Neural progenitor cell (in vitro differentiated cells): ENCODE measurements at regions not wholly inside any gene's neighbourhood (a gene's known extent, or its start where the extent isn't known, plus 50 kb on each side); places are given as distances from the start of the nearest gene placed in this dataset.

Source experiments
- CTCF ChIP-seq: fragments of 200-600 bp; sonication (generic); IDR thresholded peaks from 2 replicates; pipeline ENCODE4 v1.5.1; 2017; ENCODE audit warnings: antibody characterized with exemption, mild to moderate bottlenecking
- EZH2 ChIP-seq: fragments of 200-600 bp; sonication (generic); IDR thresholded peaks from 2 replicates; pipeline ENCODE4 v1.6.1; 2017; ENCODE audit warnings: antibody characterized with exemption, mild to moderate bottlenecking, moderate library complexity

GRCh38 chr21:17334484-17334883 is 178.4 kb upstream of the CXADR start:
- TF ChIP-seq CTCF (no peak), EZH2 (no peak)
